ENCODE measurements at regions not wholly inside any gene's neighbourhood (a gene's known extent, or its start where the extent isn't known, plus 50 kb on each side); places are given as distances from the start of the nearest gene placed in this dataset.

- no peaks in the 10 kb centered on the region for H3K9me1 ChIP-seq (replicated peaks; ENCODE audit: control insufficient read depth, extremely low read depth, insufficient read depth, low read length)
- H3K9ac ChIP-seq (replicated peaks; ENCODE audit: extremely low read depth, insufficient read depth, low read length) = no peak overlapping the region
- H3K79me2 ChIP-seq (ENCODE audit: control insufficient read depth, insufficient read depth, low read length) = no peaks in the 10 kb centered on the region
- no TSS peak for BruUV-seq (replicated peaks)
- no peak for DNase-seq (ENCODE audit: low read depth, low spot score)
- FAIRE-seq = no peak
- no peak overlapping the region for H3K4me2 ChIP-seq (ENCODE audit: insufficient read depth, low read length)
- no peak overlapping the region for H3K4me3 ChIP-seq (replicated peaks in 1 of 3; ENCODE audit: insufficient read depth in 1 of 3, low read depth in 1 of 3, low read length in 3 of 3)
- no peaks in the 10 kb centered on the region for H3K4me1 ChIP-seq (ENCODE audit: control insufficient read depth, extremely low read depth, insufficient read depth, low read length)
- POLR2A ChIA-PET = no interaction called here
- H3K36me3 ChIP-seq (ENCODE audit: control insufficient read depth in 2 of 2, extremely low read depth in 1 of 2, insufficient read depth in 2 of 2, low read length in 2 of 2) = no peaks in the 10 kb centered on the region
- no peaks in the 10 kb centered on the region for H3K9me3 ChIP-seq (replicated peaks; ENCODE audit: control insufficient read depth, insufficient read depth, low read length)
- CTCF ChIA-PET = no interaction called here
- no peak overlapping the region for H2AFZ ChIP-seq (ENCODE audit: low read depth, low read length)
- no peak overlapping the region for H3K27ac ChIP-seq (ENCODE audit: insufficient read depth, low read depth, low read length)
- H3K27me3 ChIP-seq (ENCODE audit: control insufficient read depth in 2 of 2, insufficient read depth in 2 of 2, low read length in 2 of 2) = no peaks in the 10 kb centered on the region
- dilution Hi-C loops (cut with MboI; ENCODE audit: extremely low pct_ligation_motif_present, low sequenced_read_pairs) = no loop called here
- intact Hi-C loops (cut with micrococcal nuclease) = no loop called here
- TF ChIP-seq CTCF (IDR thresholded peaks at IDR 0.05; ENCODE audit: extremely low read depth in 1 of 2, insufficient read depth in 1 of 2, low read depth in 1 of 2, low read length in 2 of 2) (no peak), POLR2AphosphoS5 (IDR thresholded peaks at IDR 0.05; ENCODE audit: insufficient read depth, low read depth, low read length) (no peak), MAX (IDR thresholded peaks at IDR 0.05; ENCODE audit: insufficient read depth, insufficient read length) (no peak), FOS (IDR thresholded peaks at IDR 0.05; ENCODE audit: borderline replicate concordance, insufficient read depth, low read length) (no peak), EZH2 (IDR thresholded peaks at IDR 0.05; ENCODE audit: borderline replicate concordance, low read depth, low read length, severe bottlenecking) (no peak), POLR2A (IDR thresholded peaks at IDR 0.05; ENCODE audit: low read depth, low read length) (no peak), GATA2 (IDR thresholded peaks at IDR 0.05; ENCODE audit: insufficient read depth, insufficient read length, low read depth, low read length) (no peak), MYC (IDR thresholded peaks at IDR 0.05; ENCODE audit: low read depth, low read length) (no peak), JUN (IDR thresholded peaks at IDR 0.05; ENCODE audit: borderline replicate concordance, insufficient read depth, insufficient read length, low read depth) (no peak)
- H4K20me1 ChIP-seq (replicated peaks; ENCODE audit: control insufficient read depth, extremely low read depth, insufficient read depth, low read length) = no peaks in the 10 kb centered on the region
Measured at GRCh38 chr5:109958082-109958481, 268.4 kb downstream of the MAN2A1 start.

Data from endothelial cell of umbilical vein (primary cell).